BE2C (cell line): ENCODE measurements at regions not wholly inside any gene's neighbourhood (a gene's known extent, or its start where the extent isn't known, plus 50 kb on each side); places are given as distances from the start of the nearest gene placed in this dataset.

Experiments
- DNase-seq: peaks from one replicate; pipeline ENCODE4 v3.0.0-alpha.2; 2020
- H3K27me3 ChIP-seq: fragments of 250-450 bp; sonication (Bioruptor Pico); 2 replicates; pipeline ENCODE4 v1.5.1; 2020; ENCODE audit warnings: mild to moderate bottlenecking
- H3K36me3 ChIP-seq: fragments of 250-450 bp; sonication (Bioruptor Pico); 2 replicates; pipeline ENCODE4 v1.5.1; 2020; ENCODE audit warnings: mild to moderate bottlenecking
- H3K4me1 ChIP-seq: fragments of 250-450 bp; sonication (Bioruptor Pico); 2 replicates; pipeline ENCODE4 v1.5.1; 2020
- H3K4me3 ChIP-seq: 2 replicates; pipeline ENCODE4 v1.5.1; 2011; ENCODE audit warnings: low read depth, low read length
- H3K9me3 ChIP-seq: fragments of 250-450 bp; sonication (Bioruptor Pico); 2 replicates; pipeline ENCODE4 v1.5.1; 2020
- CTCF ChIP-seq: IDR thresholded peaks from 2 replicates; pipeline ENCODE4 v1.5.1; 2012; ENCODE audit warnings: mild to moderate bottlenecking, low read depth, low read length

DNA sequence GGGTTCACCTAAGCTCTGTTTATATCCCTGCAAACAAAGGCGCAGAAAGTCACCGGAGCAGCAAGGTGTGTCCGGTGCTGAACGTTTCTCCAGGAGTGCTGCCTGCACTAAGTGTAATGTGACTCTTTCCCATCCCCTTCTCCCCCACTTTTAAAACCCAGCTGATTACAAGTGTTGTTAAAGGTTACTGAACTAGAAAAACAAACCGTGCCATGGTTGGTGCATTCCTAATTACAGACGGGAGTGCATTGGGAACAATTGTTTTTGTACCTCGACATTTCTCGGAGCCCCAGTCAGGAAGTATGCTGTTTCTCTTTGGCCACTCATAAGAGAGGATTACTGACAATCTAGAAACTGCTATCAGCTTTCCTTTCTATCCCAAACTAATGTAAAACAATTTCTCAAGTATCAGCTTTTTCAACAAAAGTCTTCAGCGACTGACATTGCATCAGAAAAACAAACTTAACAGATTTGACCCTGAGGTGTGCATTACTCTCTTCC, 441.0 kb upstream of the SALL1 start:
- H3K4me3 ChIP-seq, result no peak overlapping the region
- H3K27me3 ChIP-seq, result no peaks in the 10 kb centered on the region; the same call in none of the 2 replicates
- no peaks in the 10 kb centered on the region for H3K4me1 ChIP-seq
- DNase-seq, result no peak
- TF ChIP-seq CTCF, result no peak
- no peaks in the 10 kb centered on the region for H3K9me3 ChIP-seq
- H3K36me3 ChIP-seq, result no peaks in the 10 kb centered on the region

- Histone ChIP-seq H3K9me3 (no peaks in the 10 kb centered on the region), H3K27me3 (no peaks in the 10 kb centered on the region; the same call in none of the 2 replicates), H3K4me3 (no peak overlapping the region), H3K4me1 (no peaks in the 10 kb centered on the region), H3K36me3 (no peaks in the 10 kb centered on the region)
- TF ChIP-seq CTCF, result no peak
- no peak for DNase-seq
Measured at GRCh38 chr16:51591480-51591879, 440.4 kb upstream of the SALL1 start.

DNA sequence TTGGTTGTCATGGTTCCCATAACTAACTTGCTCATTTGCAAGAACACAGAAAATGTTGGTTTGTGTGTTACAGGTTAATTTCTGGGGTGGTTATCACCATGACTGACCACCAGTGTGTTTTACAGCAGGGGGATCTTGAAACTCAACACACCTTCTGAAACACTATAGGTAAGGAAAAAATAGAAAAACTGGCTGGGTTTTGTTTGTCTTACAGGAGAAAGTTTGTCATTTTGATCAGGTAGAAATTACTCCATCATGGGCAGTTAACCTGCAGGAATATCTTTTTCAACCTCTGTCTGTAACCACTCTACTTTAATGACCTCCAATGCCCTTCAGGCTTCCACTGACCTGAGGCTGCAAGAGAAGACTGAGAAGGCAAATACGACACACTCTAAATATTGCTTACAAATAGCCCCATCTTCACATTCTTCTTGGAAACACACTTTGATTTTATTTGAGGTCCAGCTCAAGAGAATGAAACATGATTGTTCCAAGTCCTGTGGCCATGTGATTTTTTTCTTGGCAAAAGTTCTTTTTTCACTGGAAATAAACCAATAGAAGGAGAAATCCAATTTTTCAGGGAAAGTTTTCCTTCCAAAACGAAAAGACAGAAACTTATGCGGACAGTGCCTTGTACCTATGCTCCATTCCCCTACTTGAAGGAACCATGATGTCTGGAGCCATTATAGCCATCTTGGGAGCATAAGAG, 428.7 kb upstream of the SALL1 start:
- no peak for TF ChIP-seq CTCF
- no peaks in the 10 kb centered on the region for H3K9me3 ChIP-seq
- no peaks in the 10 kb centered on the region; the same call in 1 of the 2 replicates for H3K27me3 ChIP-seq
- no peaks in the 10 kb centered on the region for H3K4me1 ChIP-seq
- DNase-seq, result no peak
- H3K4me3 ChIP-seq, result no peak overlapping the region
- no peaks in the 10 kb centered on the region for H3K36me3 ChIP-seq

DNA sequence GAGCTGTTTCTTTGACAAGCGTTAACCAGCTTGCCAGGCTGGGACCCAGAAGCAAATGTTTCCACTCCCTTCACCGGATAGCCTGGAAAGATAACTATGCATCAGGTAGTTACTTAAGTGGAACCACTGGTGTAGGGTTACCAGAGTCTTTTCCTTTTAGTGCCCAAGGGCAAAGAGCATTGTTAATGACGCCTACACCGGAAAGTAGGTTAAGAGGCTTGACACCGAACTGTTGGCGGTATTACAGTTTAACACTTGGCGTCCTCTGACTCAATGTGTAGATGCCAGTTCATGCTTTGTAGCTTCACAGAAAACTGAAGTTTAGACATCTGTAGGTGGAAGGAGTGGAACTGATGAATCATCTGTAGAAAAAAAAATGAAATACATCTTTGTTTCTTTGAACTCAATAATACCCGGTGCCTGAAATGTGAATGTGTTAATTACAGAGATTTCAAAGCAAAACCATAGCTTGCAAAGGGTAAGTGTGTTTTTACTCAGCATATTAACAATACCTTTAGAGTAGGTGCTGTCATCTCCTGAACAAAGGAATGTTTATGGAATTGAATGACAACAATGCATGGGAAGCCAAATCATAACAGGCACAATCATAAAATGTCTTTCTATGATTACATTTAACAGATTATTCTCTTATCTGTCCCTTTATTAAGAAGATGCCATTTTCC, 426.7 kb upstream of the SALL1 start:
- no peak for DNase-seq
- Histone ChIP-seq H3K36me3 (no peaks in the 10 kb centered on the region), H3K27me3 (no peaks in the 10 kb centered on the region; the same call in 1 of the 2 replicates), H3K9me3 (no peaks in the 10 kb centered on the region), H3K4me1 (no peaks in the 10 kb centered on the region), H3K4me3 (no peak overlapping the region)
- TF ChIP-seq CTCF, result no peak

GRCh38 chr16:51576498-51577195, 425.6 kb upstream of the SALL1 start:
- no peaks in the 10 kb centered on the region for H3K4me1 ChIP-seq
- H3K36me3 ChIP-seq, result no peaks in the 10 kb centered on the region
- no peak for TF ChIP-seq CTCF
- no peak for DNase-seq
- H3K27me3 ChIP-seq, result no peaks in the 10 kb centered on the region; the same call in 1 of the 2 replicates
- H3K9me3 ChIP-seq, result no peaks in the 10 kb centered on the region
- no peak overlapping the region for H3K4me3 ChIP-seq
